Lung microvascular endothelial cell (primary cell): ENCODE measurements at regions not wholly inside any gene's neighbourhood (a gene's known extent, or its start where the extent isn't known, plus 50 kb on each side); places are given as distances from the start of the nearest gene placed in this dataset.
A peak's percentile ranks its signal among the peaks of the same experiment; 100 is the strongest.

Experiments used
- DNase-seq, 2 donors: peaks; one replicate each; pipeline versions ENCODE4 v3.0.0 to v3.0.0-alpha.2; 2010; ENCODE audit warnings: low read depth in 2 of 2

GRCh38 chr4:41455206-41455605 is 82.8 kb upstream of the LIMCH1 start:
- DNase-seq, result no peak

- no peak for DNase-seq
Observed at GRCh38 chr4:41456559-41457101, 81.3 kb upstream of the LIMCH1 start.

GRCh38 chr4:41458689-41459088 is 79.3 kb upstream of the LIMCH1 start:
- peak in 1 of 2 donors; percentile 4 for DNase-seq

GRCh38 chr4:41460641-41461040 is 77.3 kb upstream of the LIMCH1 start:
- DNase-seq, result peak in 1 of 2 donors; percentile 82

GRCh38 chr4:41461780-41462307 is 76.1 kb upstream of the LIMCH1 start:
- no peak for DNase-seq

- no peak for DNase-seq
Observed at GRCh38 chr4:41465146-41465761, 72.7 kb upstream of the LIMCH1 start.

- no peak for DNase-seq
Observed at GRCh38 chr4:41466249-41466648, 71.7 kb upstream of the LIMCH1 start.

- no peak for DNase-seq
Observed at GRCh38 chr4:41468122-41468521, 69.8 kb upstream of the LIMCH1 start.

GRCh38 chr4:41471126-41472071 is 66.6 kb upstream of the LIMCH1 start:
- DNase-seq, result no peak

GRCh38 chr4:41472081-41472480 is 65.9 kb upstream of the LIMCH1 start:
- no peak for DNase-seq

GRCh38 chr4:41473176-41473575 is 64.8 kb upstream of the LIMCH1 start:
- no peak for DNase-seq

GRCh38 chr4:41475402-41475801 is 62.6 kb upstream of the LIMCH1 start:
- peak in 1 of 2 donors; percentile 13 for DNase-seq

GRCh38 chr4:41476310-41476885 is 61.6 kb upstream of the LIMCH1 start:
- no peak for DNase-seq

- no peak for DNase-seq
Observed at GRCh38 chr4:41477181-41477905, 60.6 kb upstream of the LIMCH1 start.

GRCh38 chr4:41478518-41478917 is 59.4 kb upstream of the LIMCH1 start:
- peak; percentile 25 to 74 for DNase-seq

GRCh38 chr4:41480896-41481311 is 57.1 kb upstream of the LIMCH1 start:
- peak in 1 of 2 donors; percentile 51 for DNase-seq

GRCh38 chr4:41483771-41484170 is 54.2 kb upstream of the LIMCH1 start:
- DNase-seq, result no peak

GRCh38 chr4:41485041-41485440 is 52.9 kb upstream of the LIMCH1 start:
- DNase-seq, result peak in 1 of 2 donors; percentile 69

GRCh38 chr4:41487868-41488440 is 50.0 kb upstream of the LIMCH1 start:
- DNase-seq, result no peak
